Left cardiac atrium (tissue), 4 donors: ENCODE measurements at regions not wholly inside any gene's neighbourhood (a gene's known extent, or its start where the extent isn't known, plus 50 kb on each side); places are given as distances from the start of the nearest gene placed in this dataset.
A peak's percentile ranks its signal among the peaks of the same experiment; 100 is the strongest.
"Not testable (repeated sequence)": the region's sequence is repeated elsewhere in the genome, so short reads cannot be mapped to it uniquely, and the experiment has no call there.

Experiments used
- ATAC-seq, 2 donors: fragments of 200-7000 bp; cut with Tn5 transposase; one replicate each; pipeline ENCODE4 v1.9.1; 2020; ENCODE audit warnings: mild to moderate bottlenecking in 2 of 2, moderate library complexity in 2 of 2
- DNase-seq: peaks from one replicate; pipeline ENCODE4 v3.0.0-alpha.2; 2020
- intact Hi-C, 2 donors: fragments of 100-400 bp; cut with DNase I; formaldehyde crosslinking; loops; one replicate each; pipeline versions ENCODE4 v1.14.1 to v1.15.1; 2022 to 2023
- donor health status: DM: no; HTN: yes; CAD: no.
- donor health status: DM: no; HTN: yes; CAD: no; lungs with severe emphysema.
- donor health status: DM: yes; HTN: yes; CAD: no.
- donor health status: Dilated cardiomyopathy.

GRCh38 chr22:40094485-40094884 lies 83.2 kb upstream of the TNRC6B start:
- DNase-seq = no peak
- ATAC-seq = no peak
- intact Hi-C loops = no loop called here

GRCh38 chr22:40099887-40100286 lies 77.8 kb upstream of the TNRC6B start:
- DNase-seq, ATAC-seq, intact Hi-C loops: not testable (repeated sequence)

GRCh38 chr22:40105755-40106154 lies 72.0 kb upstream of the TNRC6B start:
- intact Hi-C loops = no loop called here
- ATAC-seq = no peak
- DNase-seq = no peak

- DNase-seq (no peak), ATAC-seq (peak in 1 of 2 donors; percentile 32)
- intact Hi-C loops = no loop called here
Observed at GRCh38 chr22:40107244-40107643, 70.5 kb upstream of the TNRC6B start.

GRCh38 chr22:40107851-40108378 lies 69.8 kb upstream of the TNRC6B start:
- ATAC-seq = peak; percentile 44 to 88
- intact Hi-C loops = no loop called here

GRCh38 chr22:40108396-40108795 lies 69.3 kb upstream of the TNRC6B start:
- intact Hi-C loops = no loop called here
- no peak for ATAC-seq

More at GRCh38 chr22:40107851-40108378, 69.8 kb upstream of the TNRC6B start:
- peak; percentile 22 for DNase-seq

GRCh38 chr22:40108926-40109325 lies 68.8 kb upstream of the TNRC6B start:
- intact Hi-C loops, ATAC-seq, DNase-seq: not testable (repeated sequence)

More at GRCh38 chr22:40108396-40108795, 69.3 kb upstream of the TNRC6B start:
- DNase-seq = no peak

GRCh38 chr22:40111451-40111850 lies 66.3 kb upstream of the TNRC6B start:
- ATAC-seq = no peak
- intact Hi-C loops = no loop called here
- DNase-seq = no peak

GRCh38 chr22:40112595-40112994 lies 65.1 kb upstream of the TNRC6B start:
- intact Hi-C loops = no loop called here
- ATAC-seq (no peak), DNase-seq (no peak)

GRCh38 chr22:40113696-40114095 lies 64.0 kb upstream of the TNRC6B start:
- intact Hi-C loops = no loop called here
- no peak for DNase-seq

GRCh38 chr22:40114411-40114810 lies 63.3 kb upstream of the TNRC6B start:
- intact Hi-C loops = no loop called here
- DNase-seq (no peak), ATAC-seq (no peak)

More at GRCh38 chr22:40113696-40114095, 64.0 kb upstream of the TNRC6B start:
- no peak for ATAC-seq

GRCh38 chr22:40116496-40117200 lies 61.1 kb upstream of the TNRC6B start:
- ATAC-seq (no peak), DNase-seq (no peak)
- intact Hi-C loops = no loop called here

- intact Hi-C loops = no loop called here
- DNase-seq = no peak
- ATAC-seq = no peak
Observed at GRCh38 chr22:40118979-40119378, 58.7 kb upstream of the TNRC6B start.

GRCh38 chr22:40120848-40121247 lies 56.9 kb upstream of the TNRC6B start:
- intact Hi-C loops = no loop called here
- no peak for ATAC-seq
- DNase-seq = no peak

- intact Hi-C loops = no loop called here
- ATAC-seq = no peak
- no peak for DNase-seq
Observed at GRCh38 chr22:40121461-40121860, 56.3 kb upstream of the TNRC6B start.

GRCh38 chr22:40122792-40123191 lies 54.9 kb upstream of the TNRC6B start:
- DNase-seq = no peak
- intact Hi-C loops = no loop called here
- ATAC-seq = no peak

- intact Hi-C loops = no loop called here
Observed at GRCh38 chr22:40123387-40123786, 54.3 kb upstream of the TNRC6B start.

More at GRCh38 chr22:40123387-40123786, 54.3 kb upstream of the TNRC6B start:
- ATAC-seq (peak; percentile 70 to 86), DNase-seq (peak; percentile 56)
